MM.1S (cell line): ENCODE measurements at regions not wholly inside any gene's neighbourhood (a gene's known extent, or its start where the extent isn't known, plus 50 kb on each side); places are given as distances from the start of the nearest gene placed in this dataset.

Source experiments
- DNase-seq: peaks from one replicate; pipeline ENCODE4 v3.0.0-alpha.2; 2015
- H2AFZ ChIP-seq: fragments of 300-600 bp; sonication (generic); 2 replicates; pipeline ENCODE4 v1.6.0; 2016; ENCODE audit warnings: antibody characterized with exemption, low read length
- H3F3A ChIP-seq: fragments of 300-600 bp; sonication (generic); 2 replicates; pipeline ENCODE4 v1.6.1; 2016; ENCODE audit warnings: mild to moderate bottlenecking, antibody characterized with exemption, low read length, moderate library complexity, mixed read lengths; ENCODE audit not compliant: insufficient read depth
- H3K27ac ChIP-seq: fragments of 300-600 bp; sonication (generic); 2 replicates; pipeline ENCODE4 v1.5.1; 2016; ENCODE audit warnings: mild to moderate bottlenecking, low read length
- H3K27me3 ChIP-seq: fragments of 300-600 bp; sonication (generic); replicated peaks from 2 replicates; pipeline ENCODE4 v1.6.0; 2016; ENCODE audit warnings: low read length; ENCODE audit not compliant: insufficient read depth
- H3K36me3 ChIP-seq: fragments of 300-600 bp; sonication (generic); replicated peaks from 2 replicates; pipeline ENCODE4 v1.6.1; 2016; ENCODE audit warnings: mild to moderate bottlenecking, low read length, mixed read lengths; ENCODE audit not compliant: insufficient read depth
- H3K4me1 ChIP-seq: fragments of 300-600 bp; sonication (generic); 2 replicates; pipeline ENCODE4 v1.6.1; 2016; ENCODE audit warnings: low read length, mixed read lengths
- H3K4me2 ChIP-seq: fragments of 300-600 bp; sonication (generic); 2 replicates; pipeline ENCODE4 v1.6.0; 2016; ENCODE audit warnings: low read depth, low read length
- H3K4me3 ChIP-seq: fragments of 300-600 bp; sonication (generic); 2 replicates; pipeline ENCODE4 v1.5.1; 2016; ENCODE audit warnings: low read length, mixed read lengths
- H3K79me2 ChIP-seq: fragments of 300-600 bp; sonication (generic); 2 replicates; pipeline ENCODE4 v1.6.1; 2016; ENCODE audit warnings: mixed run types, low read length, mixed read lengths
- H3K9ac ChIP-seq: fragments of 300-600 bp; sonication (generic); 2 replicates; pipeline ENCODE4 v1.6.1; 2016; ENCODE audit warnings: low read length, mixed read lengths
- H3K9me2 ChIP-seq: fragments of 300-600 bp; sonication (generic); replicated peaks from 2 replicates; pipeline ENCODE4 v1.6.1; 2016; ENCODE audit warnings: mild to moderate bottlenecking, low read length, mixed read lengths; ENCODE audit not compliant: insufficient read depth
- H3K9me3 ChIP-seq: fragments of 300-600 bp; sonication (generic); replicated peaks from 2 replicates; pipeline ENCODE4 v1.6.1; 2016; ENCODE audit warnings: mild to moderate bottlenecking, low read length, mixed read lengths; ENCODE audit not compliant: insufficient read depth
- H4K20me1 ChIP-seq: fragments of 300-600 bp; sonication (generic); 2 replicates; pipeline ENCODE4 v1.6.1; 2016; ENCODE audit warnings: mild to moderate bottlenecking, low read length, moderate library complexity, mixed read lengths; ENCODE audit not compliant: insufficient read depth
- CTCF ChIP-seq: fragments of 300-600 bp; sonication (generic); IDR thresholded peaks from 2 replicates; pipeline ENCODE4 v1.5.1; 2016; ENCODE audit warnings: antibody characterized with exemption, low read length, mixed read lengths
- EZH2 ChIP-seq: fragments of 300-600 bp; sonication (generic); optimal IDR thresholded peaks from 2 replicates; pipeline ENCODE3; 2017; ENCODE audit warnings: low read depth, mild to moderate bottlenecking, antibody characterized with exemption, low read length, mixed read lengths
- EZH2phosphoT487 ChIP-seq: fragments of 300-600 bp; sonication (generic); IDR thresholded peaks from 2 replicates; pipeline ENCODE4 v1.6.1; 2018; ENCODE audit warnings: antibody characterized with exemption, low read length

- no peak for TF ChIP-seq EZH2
- TF ChIP-seq EZH2phosphoT487, result no peak
- TF ChIP-seq CTCF, result no peak
- Histone ChIP-seq H3K9me2 (no peaks in the 10 kb centered on the region), H3K4me1 (no peaks in the 10 kb centered on the region), H3K79me2 (no peaks in the 10 kb centered on the region), H3K4me2 (no peak overlapping the region), H3F3A (no peaks in the 10 kb centered on the region), H3K4me3 (no peak overlapping the region), H2AFZ (no peak overlapping the region), H3K9ac (no peak overlapping the region), H3K27me3 (no peaks in the 10 kb centered on the region), H4K20me1 (no peaks in the 10 kb centered on the region), H3K27ac (no peak overlapping the region), H3K9me3 (no peaks in the 10 kb centered on the region), H3K36me3 (no peaks in the 10 kb centered on the region)
- DNase-seq, result no peak
Measured at GRCh38 chr18:44520981-44521667, 159.6 kb upstream of the SETBP1 start.

GRCh38 chr18:44521668-44522022 is 159.0 kb upstream of the SETBP1 start:
- no peaks in the 10 kb centered on the region for H3K27me3 ChIP-seq
- no peaks in the 10 kb centered on the region for H3K36me3 ChIP-seq
- TF ChIP-seq EZH2, result no peak
- no peak for TF ChIP-seq CTCF
- no peak for TF ChIP-seq EZH2phosphoT487
- no peaks in the 10 kb centered on the region for H3F3A ChIP-seq
- no peak overlapping the region for H3K4me3 ChIP-seq
- H2AFZ ChIP-seq, result no peak overlapping the region
- no peaks in the 10 kb centered on the region for H4K20me1 ChIP-seq
- DNase-seq, result no peak
- no peaks in the 10 kb centered on the region for H3K79me2 ChIP-seq
- no peaks in the 10 kb centered on the region for H3K9me3 ChIP-seq
- H3K9me2 ChIP-seq, result no peaks in the 10 kb centered on the region
- no peak overlapping the region for H3K9ac ChIP-seq
- H3K27ac ChIP-seq, result no peak overlapping the region
- H3K4me1 ChIP-seq, result no peaks in the 10 kb centered on the region
- H3K4me2 ChIP-seq, result no peak overlapping the region

GRCh38 chr18:44526705-44527415 is 153.8 kb upstream of the SETBP1 start:
- H3K9me2 ChIP-seq, result no peaks in the 10 kb centered on the region
- H3K9me3 ChIP-seq, result no peaks in the 10 kb centered on the region
- H4K20me1 ChIP-seq, result no peaks in the 10 kb centered on the region
- no peak overlapping the region for H3K4me3 ChIP-seq
- no peaks in the 10 kb centered on the region for H3K79me2 ChIP-seq
- DNase-seq, result no peak
- H3K27me3 ChIP-seq, result no peaks in the 10 kb centered on the region
- no peak overlapping the region for H3K27ac ChIP-seq
- no peak for TF ChIP-seq EZH2
- TF ChIP-seq CTCF, result no peak
- no peak for TF ChIP-seq EZH2phosphoT487
- no peak overlapping the region for H2AFZ ChIP-seq
- H3K4me1 ChIP-seq, result no peaks in the 10 kb centered on the region
- no peak overlapping the region for H3K9ac ChIP-seq
- no peaks in the 10 kb centered on the region for H3F3A ChIP-seq
- no peak overlapping the region for H3K4me2 ChIP-seq
- no peaks in the 10 kb centered on the region for H3K36me3 ChIP-seq
